ENCODE measurements at regions not wholly inside any gene's neighbourhood (a gene's known extent, or its start where the extent isn't known, plus 50 kb on each side); places are given as distances from the start of the nearest gene placed in this dataset.
"Not testable (repeated sequence)": the region's sequence is repeated elsewhere in the genome, so short reads cannot be mapped to it uniquely, and the experiment has no call there.

DNA sequence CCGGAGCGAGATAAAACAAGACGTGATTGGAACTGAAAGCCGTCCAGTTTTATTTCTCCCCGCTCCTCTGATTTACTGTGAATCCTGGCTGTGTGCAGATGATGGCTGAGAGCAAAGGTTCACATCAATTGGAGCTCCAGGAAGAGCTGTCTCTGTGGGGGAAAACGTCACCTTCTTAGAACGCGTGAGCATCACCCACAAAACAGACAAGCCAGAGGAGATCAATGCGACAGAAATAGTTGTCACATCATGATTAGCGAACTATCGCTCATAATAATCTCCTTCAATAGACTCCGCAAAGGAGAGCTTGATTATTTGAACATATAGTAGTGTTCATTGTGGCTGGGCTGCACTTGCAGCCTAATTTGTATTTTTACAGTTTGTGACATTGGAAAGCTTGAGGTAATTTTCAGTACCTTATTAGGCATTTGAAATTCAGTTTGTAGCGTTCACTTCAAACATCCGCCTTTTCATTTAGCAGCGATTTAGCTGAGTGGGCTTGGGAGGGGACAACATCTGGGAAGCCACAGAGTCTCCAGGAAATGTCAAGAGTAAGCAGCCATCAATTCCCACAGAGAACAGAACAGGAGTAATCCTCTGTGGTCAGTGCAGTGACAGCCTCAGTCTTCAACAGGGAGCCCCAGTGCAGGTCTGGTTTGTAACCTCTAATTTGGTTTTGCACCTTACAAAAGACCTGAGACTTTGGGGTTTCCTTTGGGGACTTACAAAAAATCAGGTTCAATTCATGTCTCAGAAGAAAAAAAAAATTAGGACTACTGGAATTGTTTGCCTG lies 276.8 kb upstream of the PFKP start:
- no peak for DNase-seq (ENCODE audit: low spot score)

DNA sequence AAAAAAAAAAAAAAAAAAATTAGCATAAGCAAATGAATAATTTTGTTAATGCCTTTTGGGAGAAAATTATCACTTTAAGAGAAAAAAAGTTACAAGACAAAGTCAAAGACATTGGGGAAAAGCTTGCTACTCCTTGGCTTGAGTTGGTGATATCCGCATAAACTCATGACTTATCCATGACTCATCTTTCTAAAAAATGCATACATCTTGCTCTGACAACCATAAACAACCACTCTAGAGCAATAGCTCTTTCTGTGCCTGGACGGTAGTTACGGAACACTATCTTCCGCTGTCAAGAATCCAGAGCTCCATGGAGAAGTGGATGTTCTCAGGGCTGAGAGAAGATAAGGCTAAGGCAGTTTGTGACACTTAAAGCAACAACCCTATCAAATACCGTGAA lies 281.1 kb upstream of the PFKP start:
- DNase-seq (ENCODE audit: low spot score): no peak

DNA sequence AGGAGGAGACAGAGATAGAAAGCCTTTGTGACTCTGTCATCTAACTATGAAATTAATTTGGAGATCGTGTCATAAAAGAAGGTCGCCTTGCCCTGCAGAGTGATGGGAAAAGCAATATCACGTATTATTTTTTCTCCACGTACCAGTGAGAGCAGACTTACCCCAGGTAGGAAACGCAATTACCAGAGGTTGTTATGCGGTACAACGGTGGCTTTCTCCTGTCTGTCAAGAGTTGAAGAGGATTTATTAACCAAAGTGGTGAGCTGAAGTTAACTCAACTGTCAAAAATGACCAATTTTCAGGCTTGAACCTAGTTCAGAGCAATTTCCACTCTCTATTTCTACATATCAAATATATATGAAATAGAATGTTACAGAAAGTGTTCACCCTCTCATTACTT lies 282.6 kb upstream of the PFKP start:
- DNase-seq (ENCODE audit: low spot score): no peak

DNA sequence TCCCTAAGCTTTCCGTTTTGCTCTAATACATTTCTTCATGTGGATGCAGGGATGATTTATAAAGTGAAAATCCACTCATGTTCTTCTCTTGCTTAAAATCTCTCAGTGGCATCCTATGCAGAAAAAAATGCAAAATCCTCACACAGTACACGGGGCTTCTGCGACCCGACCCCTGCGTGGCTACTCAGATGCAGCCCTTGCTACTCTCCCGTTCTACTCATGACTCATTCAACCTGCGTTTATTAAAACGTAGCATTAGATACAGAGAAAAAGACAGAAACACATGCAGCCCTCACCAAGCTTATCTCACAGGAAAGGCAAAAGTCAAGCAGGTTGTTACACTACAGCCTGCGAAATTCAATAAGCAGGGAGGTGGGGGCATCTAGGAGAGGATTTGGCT lies 284.4 kb upstream of the PFKP start:
- no peak for DNase-seq (ENCODE audit: low spot score)

DNA sequence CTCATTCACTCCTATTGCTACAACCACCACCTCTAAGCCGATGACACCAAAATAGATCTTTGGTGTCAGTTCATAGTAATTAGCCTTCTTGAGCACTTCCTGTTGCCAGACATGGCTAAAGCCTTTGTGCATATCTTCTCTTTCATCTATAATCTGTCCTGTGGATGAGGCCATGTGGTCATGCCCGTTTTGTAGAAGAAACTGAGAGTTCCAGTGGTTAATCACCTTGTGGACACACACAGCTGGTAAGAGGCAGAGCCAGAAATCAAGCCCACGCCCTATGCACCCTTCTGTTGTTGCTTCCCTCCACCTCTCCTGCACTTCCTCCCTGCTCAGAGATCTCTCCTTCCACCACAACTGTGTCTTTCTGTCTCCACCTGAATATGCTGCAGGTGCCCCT lies 285.1 kb upstream of the PFKP start:
- no peak for DNase-seq (ENCODE audit: low spot score)

DNA sequence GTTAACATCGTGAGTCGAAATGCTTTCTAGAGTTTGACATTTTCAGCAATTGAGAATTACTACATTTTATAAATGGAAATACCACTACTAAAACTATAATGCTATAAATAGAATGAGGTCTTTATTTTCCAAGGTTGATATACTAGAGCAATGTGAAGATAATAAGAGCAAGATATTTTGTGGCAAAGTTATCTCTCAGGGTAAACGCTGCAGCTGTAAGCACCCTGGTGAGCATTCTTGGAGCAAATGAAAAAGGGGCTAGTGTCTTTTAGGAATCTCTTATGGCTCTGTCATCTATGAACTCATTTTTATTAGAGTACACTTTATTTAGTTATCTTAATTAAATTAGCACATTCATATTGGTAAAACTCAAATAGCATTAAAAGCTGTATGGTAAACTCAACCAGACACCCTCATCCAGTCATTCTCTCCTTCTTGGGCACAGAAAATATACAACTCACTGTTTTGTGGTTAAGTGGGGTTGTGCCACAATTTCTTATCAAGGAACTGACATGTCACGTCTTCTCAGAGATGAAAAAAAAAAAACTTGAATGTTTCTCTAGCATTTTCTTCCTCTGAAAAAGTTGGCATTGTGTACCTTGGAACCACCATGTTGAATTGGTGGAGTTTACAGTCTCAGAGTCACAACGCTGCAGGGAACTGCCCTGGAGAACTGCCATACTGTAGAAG lies 289.5 kb upstream of the PFKP start:
- DNase-seq (ENCODE audit: low spot score): no peak

DNA sequence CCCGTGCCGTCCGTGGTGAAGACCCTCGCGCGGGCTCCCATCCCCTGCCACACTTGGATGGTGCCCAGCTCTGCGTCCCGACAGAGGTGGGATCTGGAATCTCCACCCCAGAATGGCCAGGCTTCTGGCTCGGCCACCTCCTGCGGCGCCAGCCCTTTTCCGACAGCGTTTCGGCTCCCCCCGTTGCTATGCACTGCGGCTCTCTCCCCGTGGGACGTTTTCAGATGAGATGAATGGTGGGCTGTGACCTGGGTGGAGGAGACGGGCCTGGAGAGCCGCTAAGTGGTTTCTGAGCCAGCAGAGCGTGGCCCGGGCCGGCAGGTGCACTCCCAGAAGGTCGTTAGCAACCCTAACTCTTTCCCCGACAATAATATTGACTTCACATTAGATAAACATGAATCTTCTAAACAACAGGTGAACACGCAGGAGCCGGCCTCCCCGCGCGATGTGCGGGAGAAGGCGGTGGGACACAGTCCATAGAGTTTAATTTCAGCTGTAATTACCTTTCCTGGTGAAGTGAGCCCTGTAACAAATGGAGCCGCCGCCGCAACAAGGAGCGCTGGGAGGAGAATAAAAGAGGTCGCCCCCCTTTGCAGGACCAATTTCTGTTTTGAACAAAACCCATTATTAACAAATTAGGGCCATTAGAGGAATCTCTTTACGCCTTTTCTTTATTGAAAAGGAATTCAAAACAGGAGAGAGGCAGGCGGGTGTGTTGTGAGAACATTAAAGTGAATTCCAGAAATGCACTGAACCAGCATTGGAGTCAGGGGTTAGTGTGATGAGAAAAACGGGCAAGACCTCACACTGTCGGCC lies 294.3 kb upstream of the PFKP start:
- DNase-seq (ENCODE audit: low spot score): no peak

GRCh38 chr10:2772135-2772534 lies 295.2 kb upstream of the PFKP start:
- no peak for DNase-seq (ENCODE audit: low spot score)

DNA sequence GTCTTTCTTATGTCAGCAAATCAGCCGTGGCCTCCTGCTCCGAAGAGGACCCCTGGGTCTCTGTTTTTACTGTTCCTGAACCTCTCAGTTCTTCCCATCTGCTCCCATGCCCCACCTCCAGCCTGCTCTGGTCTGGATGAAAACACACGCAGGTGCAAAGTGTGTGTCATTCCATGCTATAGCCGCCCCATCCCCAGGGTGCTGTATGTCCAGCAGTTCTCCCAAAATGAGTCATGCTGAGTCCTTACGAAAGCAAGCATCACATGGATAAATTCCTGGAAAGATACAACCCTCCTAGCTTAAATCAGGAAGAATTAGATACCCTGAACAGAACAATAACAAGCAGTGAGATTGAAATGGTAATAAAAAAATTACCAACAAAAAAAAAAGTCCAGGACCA lies 300.1 kb upstream of the PFKP start:
- not testable (repeated sequence) for DNase-seq (ENCODE audit: low spot score)

DNA sequence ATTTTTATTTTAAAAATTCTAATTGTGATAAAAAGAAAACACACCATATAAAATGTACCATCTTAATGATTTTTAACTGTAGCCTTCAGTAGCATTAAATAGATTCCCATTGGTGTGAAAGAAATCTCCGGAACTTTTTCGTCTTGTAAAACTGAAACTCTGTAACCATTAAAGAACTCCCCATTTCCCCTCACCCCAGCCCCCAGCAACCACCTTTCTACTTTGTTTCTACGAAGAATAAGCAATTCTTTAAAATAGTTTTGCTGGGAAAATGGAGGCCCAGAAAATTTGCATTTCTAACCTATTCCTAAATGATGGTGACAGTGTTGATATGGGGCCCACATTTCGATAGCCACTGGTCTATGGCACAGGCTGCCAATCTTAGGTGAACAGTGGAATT lies 305.4 kb upstream of the PFKP start:
- no peak for DNase-seq (ENCODE audit: low spot score)

DNA sequence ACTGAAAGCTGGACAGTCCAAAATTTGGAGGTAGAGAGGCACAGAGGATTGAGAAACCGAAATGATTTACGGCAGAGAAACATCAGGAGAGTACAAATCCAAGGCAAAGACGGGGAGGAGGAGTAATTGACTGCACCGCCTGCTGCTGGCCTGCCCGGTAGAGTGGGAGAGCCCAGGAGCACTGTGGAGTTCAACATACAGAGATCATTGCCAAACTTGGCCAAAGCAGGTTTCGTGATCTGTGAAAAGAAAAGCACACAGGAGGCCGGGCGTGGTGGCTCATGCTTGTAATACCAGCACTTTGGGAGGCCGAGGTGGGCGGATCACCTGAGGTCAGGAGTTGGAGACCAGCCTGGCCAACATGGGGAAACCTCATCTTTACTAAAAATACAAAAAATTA lies 306.0 kb upstream of the PFKP start:
- DNase-seq (ENCODE audit: low spot score): no peak

GRCh38 chr10:2760736-2761135 lies 306.6 kb upstream of the PFKP start:
- no peak for DNase-seq (ENCODE audit: low spot score)

GRCh38 chr10:2759233-2759632 lies 308.1 kb upstream of the PFKP start:
- DNase-seq (ENCODE audit: low spot score): no peak

DNA sequence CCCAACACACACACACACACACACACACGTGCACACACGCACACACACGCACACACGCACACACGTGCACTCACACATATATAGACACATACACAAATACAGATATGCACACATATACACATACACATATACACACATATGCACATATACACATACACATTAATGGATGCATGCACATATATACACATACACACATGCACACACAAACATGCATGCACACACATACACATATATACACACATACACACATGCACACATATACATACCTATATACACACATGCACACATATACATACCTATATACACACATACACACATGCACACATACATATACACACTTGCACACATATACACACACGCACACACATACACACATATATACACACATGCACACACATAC lies 312.4 kb upstream of the PFKP start:
- DNase-seq (ENCODE audit: low spot score): no peak

DNA sequence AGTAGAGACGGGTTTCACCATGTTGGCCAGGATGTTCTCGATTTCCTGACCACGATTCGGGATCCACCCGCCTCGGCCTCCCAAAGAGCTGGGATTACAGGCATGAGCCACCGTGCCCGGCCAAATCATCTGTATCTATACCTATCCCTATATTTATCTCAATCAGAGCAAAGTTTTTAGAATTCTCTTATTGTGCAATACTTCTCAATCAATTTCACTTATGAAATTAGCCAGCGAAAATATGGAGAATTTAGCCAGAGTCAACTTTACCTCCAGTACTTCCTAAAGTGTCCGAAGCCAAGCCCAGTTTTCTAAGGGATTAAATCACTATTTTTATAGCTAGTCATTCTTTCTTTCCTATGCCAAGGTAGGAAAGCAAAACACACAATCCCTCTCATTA lies 319.1 kb upstream of the PFKP start:
- no peak for DNase-seq (ENCODE audit: low spot score)

DNA sequence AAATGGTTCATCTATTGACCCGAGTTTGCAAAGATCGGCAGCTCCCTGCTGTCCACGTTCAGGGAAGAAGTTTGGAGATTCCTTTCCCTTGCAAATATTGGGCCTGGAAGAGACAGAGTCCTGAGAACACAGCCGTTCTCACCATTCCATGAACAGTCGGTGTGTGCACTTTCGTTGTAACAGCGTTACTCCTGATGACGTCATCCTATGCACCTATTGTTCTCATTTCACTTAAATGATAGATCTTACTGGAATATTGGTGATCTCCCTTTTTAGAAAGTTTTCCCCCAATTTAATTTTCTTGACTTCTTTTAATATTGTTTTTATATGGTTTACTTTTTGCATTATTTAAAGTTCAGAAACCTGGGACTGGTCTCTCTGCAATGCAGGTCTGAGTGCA lies 320.7 kb upstream of the PFKP start:
- DNase-seq (ENCODE audit: low spot score): no peak

DNA sequence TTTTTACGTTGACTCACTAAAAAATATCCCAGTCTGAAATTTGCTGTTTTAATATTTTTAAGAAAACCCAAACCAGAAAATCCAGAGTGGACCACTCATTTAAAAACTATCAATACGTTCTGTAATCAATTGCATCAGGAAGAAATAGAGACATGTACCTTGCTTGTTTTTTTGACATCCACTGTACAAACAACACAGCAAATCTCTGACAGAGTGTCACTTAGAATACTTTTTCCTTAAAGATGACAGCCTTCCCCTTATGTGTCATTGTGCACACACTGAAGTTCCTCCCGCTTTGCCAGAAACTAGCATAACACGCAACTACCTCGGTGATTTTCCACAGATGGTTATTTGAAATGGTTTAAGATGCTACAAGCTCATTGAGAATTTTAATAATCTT lies 321.7 kb upstream of the PFKP start:
- no peak for DNase-seq (ENCODE audit: low spot score)

GRCh38 chr10:2744547-2745200 lies 322.7 kb upstream of the PFKP start:
- no peak for DNase-seq (ENCODE audit: low spot score)

GRCh38 chr10:2734603-2735002 lies 332.7 kb upstream of the PFKP start:
- DNase-seq (ENCODE audit: low spot score): no peak

DNA sequence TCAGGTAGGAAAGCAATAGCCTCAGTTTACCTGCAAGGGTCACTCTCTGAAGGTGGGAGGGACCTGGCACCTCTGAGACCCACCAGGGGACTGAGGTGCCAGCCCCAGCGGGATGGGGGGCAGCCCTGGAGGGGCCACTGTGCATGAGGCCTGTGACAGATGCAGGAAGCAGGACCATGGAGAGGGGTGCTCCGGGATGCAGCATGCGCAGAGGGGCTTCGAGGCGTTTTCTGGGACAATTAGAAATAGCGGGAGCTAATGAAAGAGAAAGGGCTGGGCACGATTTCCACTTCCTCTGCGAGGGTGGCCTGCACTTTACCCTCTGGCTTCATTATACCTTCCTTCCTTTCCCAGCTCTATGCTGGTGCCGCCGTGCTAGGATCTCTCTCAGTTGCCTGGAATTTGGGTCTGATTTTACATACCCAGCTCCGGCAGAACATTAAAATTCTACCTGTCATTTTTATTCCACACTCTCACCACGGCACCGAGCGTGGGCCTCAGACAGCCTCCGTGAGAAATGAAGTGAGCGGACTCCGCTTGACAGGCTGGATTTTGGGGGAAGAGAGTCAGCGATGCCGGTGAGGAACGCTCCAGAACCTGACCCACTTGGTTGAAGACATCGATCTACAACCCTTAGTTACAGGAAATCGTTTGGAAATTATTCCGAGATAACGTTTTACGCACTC lies 333.9 kb upstream of the PFKP start:
- DNase-seq (ENCODE audit: low spot score): no peak

GRCh38 chr10:2731940-2732339 lies 335.4 kb upstream of the PFKP start:
- no peak for DNase-seq (ENCODE audit: low spot score)

DNA sequence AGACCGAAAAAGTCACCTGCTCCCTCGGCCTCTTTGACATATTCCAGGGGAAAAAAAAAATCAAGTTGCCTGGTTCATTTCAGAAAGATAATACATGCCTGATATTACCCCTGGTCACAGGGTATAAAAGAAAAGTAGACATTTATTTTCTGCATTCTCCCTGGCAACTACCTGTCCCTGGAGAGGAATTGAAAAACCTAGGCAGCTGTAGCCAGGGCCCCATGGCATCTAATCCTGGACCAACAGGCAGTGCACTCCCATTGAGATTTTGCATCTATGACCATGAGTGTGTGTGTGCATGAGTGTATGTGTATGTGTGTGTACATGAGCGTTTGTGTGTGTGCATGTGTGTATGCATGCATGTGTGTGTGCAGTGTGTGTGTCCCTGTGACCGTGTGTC lies 338.2 kb upstream of the PFKP start:
- no peak for DNase-seq (ENCODE audit: low spot score)

Data from hematopoietic multipotent progenitor cell treated with erythropoietin and hydrocortisone succinate and interleukin-3 and kit ligand, for 17 days (in vitro differentiated cells).